GM23248 (cell line): ENCODE measurements at regions not wholly inside any gene's neighbourhood (a gene's known extent, or its start where the extent isn't known, plus 50 kb on each side); places are given as distances from the start of the nearest gene placed in this dataset.

Source experiments
- DNase-seq: peaks from one replicate; pipeline ENCODE4 v3.0.0-alpha.2; 2015
- H2AFZ ChIP-seq: fragments of 200-600 bp; sonication (generic); 2 replicates; pipeline ENCODE4 v1.6.1; 2016; ENCODE audit warnings: antibody characterized with exemption
- H3F3A ChIP-seq: fragments of 200-600 bp; sonication (generic); 2 replicates; pipeline ENCODE4 v1.6.1; 2016; ENCODE audit warnings: mild to moderate bottlenecking, antibody characterized with exemption, mixed run types; ENCODE audit not compliant: insufficient read depth
- H3K27ac ChIP-seq: fragments of 200-600 bp; sonication (generic); 2 replicates; pipeline ENCODE4 v1.5.1; 2016; ENCODE audit warnings: mild to moderate bottlenecking
- H3K27me3 ChIP-seq: fragments of 200-600 bp; sonication (generic); replicated peaks from 2 replicates; pipeline ENCODE4 v1.6.1; 2016; ENCODE audit warnings: mild to moderate bottlenecking; ENCODE audit not compliant: insufficient read depth
- H3K36me3 ChIP-seq: fragments of 200-600 bp; sonication (generic); 2 replicates; pipeline ENCODE4 v1.6.1; 2016; ENCODE audit warnings: low read depth, mild to moderate bottlenecking
- H3K4me1 ChIP-seq: fragments of 200-600 bp; sonication (generic); 2 replicates; pipeline ENCODE4 v1.6.1; 2016; ENCODE audit warnings: mild to moderate bottlenecking; ENCODE audit not compliant: insufficient read depth
- H3K4me2 ChIP-seq: fragments of 200-600 bp; sonication (generic); one replicate; pipeline ENCODE4 v1.6.1; 2016; ENCODE audit warnings: mild to moderate bottlenecking; ENCODE audit not compliant: unreplicated experiment
- H3K4me3 ChIP-seq: fragments of 200-600 bp; sonication (generic); 2 replicates; pipeline ENCODE4 v1.5.1; 2016; ENCODE audit warnings: mild to moderate bottlenecking
- H3K79me2 ChIP-seq: fragments of 200-600 bp; sonication (generic); 2 replicates; pipeline ENCODE4 v1.6.1; 2016; ENCODE audit warnings: mild to moderate bottlenecking; ENCODE audit not compliant: insufficient read depth
- H3K9ac ChIP-seq: fragments of 200-600 bp; sonication (generic); 2 replicates; pipeline ENCODE4 v1.6.1; 2016; ENCODE audit warnings: mild to moderate bottlenecking
- H3K9me2 ChIP-seq: fragments of 200-600 bp; sonication (generic); 2 replicates; pipeline ENCODE4 v1.6.1; 2016; ENCODE audit warnings: mixed run types, mild to moderate bottlenecking, moderate library complexity; ENCODE audit not compliant: insufficient read depth
- H3K9me3 ChIP-seq: fragments of 200-600 bp; sonication (generic); one replicate; pipeline ENCODE4 v1.6.1; 2017; ENCODE audit warnings: low read depth
- H4K20me1 ChIP-seq: fragments of 200-600 bp; sonication (generic); 2 replicates; pipeline ENCODE4 v1.6.0; 2016; ENCODE audit not compliant: insufficient read depth
- EZH2 ChIP-seq: fragments of 200-600 bp; sonication (generic); IDR thresholded peaks from 2 replicates; pipeline ENCODE4 v1.6.1; 2018; ENCODE audit warnings: antibody characterized with exemption, mild to moderate bottlenecking; ENCODE audit not compliant: insufficient read depth, poor library complexity, severe bottlenecking
- EZH2phosphoT487 ChIP-seq: fragments of 200-600 bp; sonication (generic); IDR thresholded peaks from 2 replicates; pipeline ENCODE4 v1.6.1; 2018; ENCODE audit warnings: antibody characterized with exemption, moderate library complexity, mild to moderate bottlenecking, low read depth; ENCODE audit not compliant: insufficient read depth
- WGBS, 2 experiments: methylation state at CpG; one replicate each; pipeline ENCODE4 v1.1.6; 2015 to 2017; ENCODE audit warnings: low lambda C conversion rate in 2 of 2, low coverage in 1 of 2; ENCODE audit errors: missing lambda C conversion rate in 2 of 2; 5-methylcytosine and 5-hydroxymethylcytosine counted together
- in situ Hi-C: fragments of 300-500 bp; cut with MboI; formaldehyde crosslinking; loops from 2 replicates; pipeline ENCODE4 v1.15.0; 2020

DNA sequence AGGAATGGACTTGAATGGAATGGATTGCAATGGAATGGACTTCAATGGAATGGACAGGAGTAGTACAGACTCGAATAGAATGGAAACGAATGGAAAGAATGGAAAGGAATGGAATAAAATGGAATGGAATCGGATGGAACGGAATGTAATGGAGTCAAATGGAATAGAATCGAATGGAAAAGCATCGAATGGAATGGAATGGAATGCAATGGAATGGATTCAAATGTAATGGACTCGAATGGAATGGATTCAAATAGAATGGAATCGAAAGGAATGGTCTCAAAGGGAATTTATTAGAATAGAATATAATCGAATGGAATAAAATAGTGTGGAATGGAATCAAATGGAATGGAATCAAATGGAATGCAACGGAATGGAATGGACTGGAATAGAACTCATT, 484.9 kb upstream of the WSB1 start:
- peaks cover 6% of the 10 kb centered on the region; the same call in 1 of the 2 replicates for H3K9me2 ChIP-seq
- WGBS, 2 experiments = 40 to 43% methylated on average over 10 of the region's 10 CpGs
- no peaks in the 10 kb centered on the region for H3K27me3 ChIP-seq
- H2AFZ ChIP-seq = no peak overlapping the region
- no peak overlapping the region for H3K4me2 ChIP-seq
- H3K9ac ChIP-seq = no peak overlapping the region
- TF ChIP-seq EZH2 = no peak
- no peak for TF ChIP-seq EZH2phosphoT487
- H3K9me3 ChIP-seq = no peaks in the 10 kb centered on the region
- H3K27ac ChIP-seq = no peak overlapping the region
- H4K20me1 ChIP-seq = no peaks in the 10 kb centered on the region
- in situ Hi-C loops = no loop called here
- no peak overlapping the region for H3K4me3 ChIP-seq
- H3K79me2 ChIP-seq = no peaks in the 10 kb centered on the region
- H3K36me3 ChIP-seq = no peaks in the 10 kb centered on the region
- no peaks in the 10 kb centered on the region for H3F3A ChIP-seq
- H3K4me1 ChIP-seq = no peaks in the 10 kb centered on the region
- no peak for DNase-seq

DNA sequence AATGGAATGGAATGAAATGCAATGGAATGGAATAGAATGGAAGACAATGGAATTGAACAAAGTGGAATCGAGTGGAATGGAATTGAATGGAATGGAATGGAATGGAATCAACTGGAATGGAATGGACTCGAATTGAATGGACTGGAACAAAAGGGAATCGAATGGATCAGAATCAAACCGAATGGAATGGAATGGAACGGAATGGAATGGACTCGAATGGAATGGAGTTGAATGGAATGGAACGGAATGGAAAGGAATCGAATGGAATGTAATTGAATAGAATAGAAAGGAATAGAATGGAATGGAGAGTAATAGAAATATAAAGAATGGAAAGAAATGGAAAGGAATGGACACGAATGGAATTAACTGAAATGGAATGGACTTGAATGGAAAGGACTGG, 475.2 kb upstream of the WSB1 start:
- Histone ChIP-seq H2AFZ (no peak overlapping the region), H3K4me2 (no peak overlapping the region), H3K79me2 (no peaks in the 10 kb centered on the region), H3K9me2 (no peaks in the 10 kb centered on the region), H3K9ac (no peak overlapping the region), H3K9me3 (no peaks in the 10 kb centered on the region), H3K36me3 (no peaks in the 10 kb centered on the region), H3K27me3 (no peaks in the 10 kb centered on the region), H3K27ac (no peak overlapping the region), H3K4me1 (no peaks in the 10 kb centered on the region), H3F3A (no peaks in the 10 kb centered on the region), H3K4me3 (no peak overlapping the region), H4K20me1 (no peaks in the 10 kb centered on the region)
- WGBS, 2 experiments = 36 to 43% methylated on average over 9 of the region's 9 CpGs
- DNase-seq = no peak
- no peak for TF ChIP-seq EZH2
- TF ChIP-seq EZH2phosphoT487 = no peak
- in situ Hi-C loops = no loop called here
